GM19035 (cell line): ENCODE measurements at regions not wholly inside any gene's neighbourhood (a gene's known extent, or its start where the extent isn't known, plus 50 kb on each side); places are given as distances from the start of the nearest gene placed in this dataset.
"Not testable (repeated sequence)": the region's sequence is repeated elsewhere in the genome, so short reads cannot be mapped to it uniquely, and the experiment has no call there.

ENCODE experiments used
- ATAC-seq: cut with Tn5 transposase; IDR thresholded peaks from one replicate; pipeline ENCODE4 v1.9.1; 2021; ENCODE audit not compliant: unreplicated experiment

DNA sequence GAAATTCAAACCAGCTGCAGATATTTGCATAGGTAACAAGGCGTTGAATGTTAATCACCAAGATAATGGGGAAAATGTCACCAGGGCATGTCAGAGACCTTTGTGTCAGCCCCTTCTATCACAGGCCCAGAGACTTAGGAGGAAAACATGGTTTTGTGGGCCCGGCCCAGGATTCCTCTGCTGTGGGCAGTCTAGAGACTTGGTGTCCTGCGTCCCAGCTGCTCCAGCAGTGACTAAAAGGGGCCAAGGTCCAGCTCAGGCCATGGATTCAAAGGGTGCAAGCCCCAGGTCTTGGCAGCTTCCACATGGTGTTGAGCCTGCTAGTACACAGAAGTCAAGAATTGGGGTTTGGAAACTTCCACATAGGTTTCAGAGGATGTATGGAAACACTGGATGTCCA is 147.5 kb upstream of the ZWINT start:
- no peak for ATAC-seq

DNA sequence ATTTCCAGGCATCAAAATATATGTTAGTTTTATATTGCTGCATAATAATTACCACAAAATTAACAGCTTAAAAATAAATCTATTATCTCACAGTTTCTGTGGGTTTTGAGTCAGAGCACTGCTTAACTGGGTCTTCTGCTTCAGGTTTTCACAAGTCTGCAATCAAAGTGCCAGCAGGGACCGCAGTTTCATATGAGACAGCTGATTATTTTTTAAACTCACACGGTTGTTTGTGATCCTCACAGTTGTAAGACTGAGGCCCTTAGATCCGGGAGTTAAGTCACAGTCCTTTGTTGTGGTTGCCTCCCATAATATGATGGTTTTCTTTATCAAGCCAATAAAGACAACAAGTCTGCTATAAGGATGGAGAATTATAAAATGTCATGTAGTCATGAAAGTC is 146.0 kb upstream of the ZWINT start:
- ATAC-seq: no peak

GRCh38 chr10:56505555-56505954 is 144.5 kb upstream of the ZWINT start:
- ATAC-seq: no peak

GRCh38 chr10:56496186-56496486 is 135.1 kb upstream of the ZWINT start:
- ATAC-seq: no peak

DNA sequence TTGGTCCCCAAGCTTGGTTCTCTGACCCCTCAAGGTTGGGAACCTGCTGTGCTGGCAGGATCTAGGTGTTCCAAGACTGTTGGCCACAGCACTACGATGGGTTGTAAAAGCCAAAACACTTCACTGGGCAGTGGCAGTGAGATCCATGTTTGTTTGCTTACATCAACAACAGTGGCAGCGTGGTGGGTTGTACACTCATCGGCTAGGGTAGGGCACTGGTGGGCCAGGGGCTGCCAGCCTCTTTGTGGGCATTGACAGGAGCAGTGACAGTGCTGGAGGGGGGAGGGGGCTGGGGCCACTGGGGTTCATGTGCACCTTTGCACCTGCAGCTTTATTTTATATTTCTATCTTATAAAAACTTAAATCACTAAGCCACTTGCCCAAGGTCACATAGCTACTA is 126.7 kb upstream of the ZWINT start:
- no peak for ATAC-seq

DNA sequence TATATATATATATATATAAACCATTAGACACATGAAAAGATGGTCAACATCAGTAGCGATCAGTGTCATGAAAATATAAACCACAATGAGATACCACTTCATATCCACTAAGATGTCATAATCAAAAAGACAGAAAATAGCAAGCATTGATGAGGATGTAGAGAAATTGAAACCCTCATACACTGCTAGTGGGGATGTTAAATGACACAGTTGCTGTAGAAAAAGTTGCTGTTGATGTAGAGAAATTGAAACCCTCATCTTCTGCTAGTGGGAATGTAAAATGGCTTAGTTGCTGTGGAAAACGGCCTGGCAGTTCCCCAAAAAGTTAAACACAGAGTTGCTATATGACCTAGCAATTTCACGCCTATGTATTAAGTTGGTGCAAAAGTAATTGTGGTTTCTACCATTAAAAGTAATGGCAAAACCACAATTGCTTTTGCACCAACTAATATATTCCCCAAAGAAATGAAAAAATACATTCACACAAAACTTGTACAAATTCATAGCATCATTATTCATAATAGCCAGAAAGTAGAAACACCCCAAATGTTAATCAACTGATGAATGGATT is 120.5 kb upstream of the ZWINT start:
- no peak for ATAC-seq

DNA sequence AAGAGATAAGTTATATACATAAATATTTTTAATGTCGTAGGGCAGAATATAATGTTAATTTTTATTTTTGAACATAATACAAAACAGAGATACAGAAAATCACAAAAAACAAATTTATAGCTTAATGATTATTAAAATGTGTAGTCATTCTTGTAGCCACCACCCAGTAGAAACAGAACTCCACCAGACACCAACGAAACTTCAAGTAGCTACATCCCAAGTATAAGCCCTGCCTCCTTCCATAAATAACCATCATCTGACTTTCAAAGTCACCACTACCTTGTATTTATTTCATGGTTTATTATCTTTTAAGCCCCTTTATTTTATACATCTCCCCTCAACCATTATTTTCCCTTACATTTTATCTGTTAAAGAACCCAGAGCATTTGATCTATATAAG is 111.9 kb upstream of the ZWINT start:
- no peak for ATAC-seq

DNA sequence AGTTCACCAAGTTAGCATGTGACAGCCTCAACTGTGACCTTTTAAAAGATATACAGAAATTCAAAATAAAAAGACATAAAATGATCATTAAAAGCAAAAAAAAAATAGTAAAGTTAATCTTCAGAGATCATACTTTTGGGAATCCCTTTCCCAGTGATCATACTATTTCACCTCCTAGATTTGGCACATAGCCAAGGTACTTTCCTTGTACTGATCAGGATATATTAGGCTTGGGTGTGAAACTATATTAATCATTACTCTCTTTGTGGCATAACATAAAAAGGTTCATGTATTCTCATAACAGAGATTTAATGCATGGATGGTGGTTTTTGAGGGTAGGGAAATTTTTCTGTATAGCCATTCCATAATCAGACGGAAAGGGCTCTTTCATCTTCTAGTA is 109.6 kb upstream of the ZWINT start:
- ATAC-seq: no peak

- ATAC-seq: no peak
Observed at GRCh38 chr10:56469482-56469881, 108.4 kb upstream of the ZWINT start.

GRCh38 chr10:56466005-56466404 is 104.9 kb upstream of the ZWINT start:
- no peak for ATAC-seq

DNA sequence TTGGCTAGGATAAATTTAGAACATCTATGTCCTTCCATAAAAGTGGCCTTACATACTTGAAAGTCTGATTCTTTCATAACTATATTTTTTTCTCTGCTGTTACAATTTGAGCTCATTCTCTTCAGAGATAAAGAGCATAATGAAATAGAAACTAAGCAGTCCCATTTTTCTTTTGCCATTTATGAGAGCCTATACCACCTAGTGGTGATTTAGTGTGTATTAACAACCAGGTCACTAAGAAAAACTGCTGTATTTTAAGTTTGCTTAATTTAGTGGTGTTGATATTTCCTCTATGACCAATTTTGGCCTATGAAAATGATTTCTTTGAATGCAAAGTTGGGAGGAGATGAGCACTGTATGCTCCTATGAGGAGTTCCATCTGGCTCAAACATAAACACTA is 88.7 kb upstream of the ZWINT start:
- no peak for ATAC-seq

- not testable (repeated sequence) for ATAC-seq
Observed at GRCh38 chr10:56447613-56448012, 86.6 kb upstream of the ZWINT start.

GRCh38 chr10:56441337-56441736 is 80.3 kb upstream of the ZWINT start:
- ATAC-seq: not testable (repeated sequence)
